ENCODE measurements at regions not wholly inside any gene's neighbourhood (a gene's known extent, or its start where the extent isn't known, plus 50 kb on each side); places are given as distances from the start of the nearest gene placed in this dataset.

DNA sequence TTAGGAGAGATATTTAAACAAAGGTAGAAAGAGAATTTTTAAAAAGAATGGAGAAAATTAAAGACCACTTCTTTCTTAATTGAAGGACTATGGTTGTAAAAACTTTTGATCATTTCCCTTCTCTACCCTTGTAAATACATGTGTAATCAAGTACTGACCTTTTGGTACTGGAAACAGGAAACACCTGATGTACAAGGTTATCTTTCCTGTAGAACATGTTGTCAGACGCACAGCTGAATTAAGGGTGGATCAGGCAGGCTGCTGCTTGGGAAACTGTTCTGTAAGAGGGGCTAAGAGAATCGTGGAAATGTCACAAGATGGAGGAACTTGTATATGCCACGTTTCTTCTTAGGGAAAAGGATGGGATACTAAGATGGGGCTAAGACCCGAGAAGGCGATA is 341.6 kb downstream of the ZNF608 start:
- H3K4me3 ChIP-seq, result no peak overlapping the region
- no peak for TF ChIP-seq POLR2A (IDR thresholded peaks at IDR 0.05)
- TF ChIP-seq, protein P1, sequence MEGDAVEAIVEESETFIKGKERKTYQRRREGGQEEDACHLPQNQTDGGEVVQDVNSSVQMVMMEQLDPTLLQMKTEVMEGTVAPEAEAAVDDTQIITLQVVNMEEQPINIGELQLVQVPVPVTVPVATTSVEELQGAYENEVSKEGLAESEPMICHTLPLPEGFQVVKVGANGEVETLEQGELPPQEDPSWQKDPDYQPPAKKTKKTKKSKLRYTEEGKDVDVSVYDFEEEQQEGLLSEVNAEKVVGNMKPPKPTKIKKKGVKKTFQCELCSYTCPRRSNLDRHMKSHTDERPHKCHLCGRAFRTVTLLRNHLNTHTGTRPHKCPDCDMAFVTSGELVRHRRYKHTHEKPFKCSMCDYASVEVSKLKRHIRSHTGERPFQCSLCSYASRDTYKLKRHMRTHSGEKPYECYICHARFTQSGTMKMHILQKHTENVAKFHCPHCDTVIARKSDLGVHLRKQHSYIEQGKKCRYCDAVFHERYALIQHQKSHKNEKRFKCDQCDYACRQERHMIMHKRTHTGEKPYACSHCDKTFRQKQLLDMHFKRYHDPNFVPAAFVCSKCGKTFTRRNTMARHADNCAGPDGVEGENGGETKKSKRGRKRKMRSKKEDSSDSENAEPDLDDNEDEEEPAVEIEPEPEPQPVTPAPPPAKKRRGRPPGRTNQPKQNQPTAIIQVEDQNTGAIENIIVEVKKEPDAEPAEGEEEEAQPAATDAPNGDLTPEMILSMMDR (IDR thresholded peaks at IDR 0.05), result no peak
- H3K27ac ChIP-seq, result peak overlapping the region in 1 of 4 donors; percentile 32
- peaks cover 0 to 6% (median 0%) of the 10 kb centered on the region in 4 donors for H3K4me1 ChIP-seq
- DNase-seq, result no peak
- no peaks in the 10 kb centered on the region for H3K9me3 ChIP-seq
- H3K36me3 ChIP-seq, result no peaks in the 10 kb centered on the region
- H3K27me3 ChIP-seq, result no peaks in the 10 kb centered on the region

DNA sequence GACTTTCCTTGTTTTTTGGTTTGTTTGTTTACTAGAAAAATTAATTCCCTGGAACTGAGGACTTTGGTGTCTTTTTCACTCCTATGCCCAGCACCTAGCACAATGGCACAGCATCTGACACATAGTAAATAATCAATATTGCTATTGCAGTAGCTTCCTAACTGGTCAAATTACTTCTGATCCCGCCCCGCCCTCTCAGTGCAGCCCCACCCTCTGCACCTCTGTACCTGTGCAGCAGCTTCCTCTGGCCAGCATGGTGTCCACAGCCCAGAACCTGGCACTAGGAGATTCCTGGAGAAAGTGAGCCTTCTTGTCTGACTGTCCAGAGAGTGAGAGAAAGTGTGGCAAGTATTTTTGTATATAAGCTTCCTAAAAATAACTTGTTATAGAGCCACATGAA is 343.2 kb downstream of the ZNF608 start:
- no peaks in the 10 kb centered on the region for H3K36me3 ChIP-seq
- peaks cover 0 to 6% (median 0%) of the 10 kb centered on the region in 4 donors for H3K4me1 ChIP-seq
- no peak overlapping the region for H3K4me3 ChIP-seq
- H3K9me3 ChIP-seq, result no peaks in the 10 kb centered on the region
- DNase-seq, result peak in 2 of 3 donors; percentile 58 to 70
- no peak for TF ChIP-seq POLR2A (IDR thresholded peaks at IDR 0.05)
- TF ChIP-seq, protein P1 (IDR thresholded peaks at IDR 0.05), result no peak
- no peaks in the 10 kb centered on the region for H3K27me3 ChIP-seq
- H3K27ac ChIP-seq, result no peak overlapping the region

DNA sequence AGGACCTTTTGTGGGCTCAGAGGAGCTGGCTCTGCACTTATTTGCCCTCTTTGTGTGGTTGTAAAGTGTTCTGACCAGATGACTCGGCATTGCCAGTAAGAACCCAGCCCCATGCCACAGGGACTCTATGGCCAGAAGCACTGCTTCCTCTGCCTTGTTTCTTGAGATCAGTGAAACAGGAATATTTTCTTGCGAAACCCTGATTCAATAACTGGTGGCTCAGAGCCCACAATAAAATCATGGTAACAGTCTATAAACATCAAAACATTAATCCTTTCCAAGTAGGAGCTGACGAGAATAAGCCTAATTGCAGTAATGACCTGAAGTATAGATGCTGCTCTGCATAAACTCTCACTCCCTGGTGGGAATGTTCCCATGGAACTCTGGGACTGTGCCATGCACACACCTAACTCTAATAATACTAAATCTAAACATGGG is 344.3 kb downstream of the ZNF608 start:
- H3K9me3 ChIP-seq, result no peaks in the 10 kb centered on the region
- peak overlapping the region in 1 of 4 donors; percentile 2 for H3K27ac ChIP-seq
- TF ChIP-seq, protein P1 (IDR thresholded peaks at IDR 0.05), result no peak
- TF ChIP-seq POLR2A (IDR thresholded peaks at IDR 0.05), result no peak

DNA sequence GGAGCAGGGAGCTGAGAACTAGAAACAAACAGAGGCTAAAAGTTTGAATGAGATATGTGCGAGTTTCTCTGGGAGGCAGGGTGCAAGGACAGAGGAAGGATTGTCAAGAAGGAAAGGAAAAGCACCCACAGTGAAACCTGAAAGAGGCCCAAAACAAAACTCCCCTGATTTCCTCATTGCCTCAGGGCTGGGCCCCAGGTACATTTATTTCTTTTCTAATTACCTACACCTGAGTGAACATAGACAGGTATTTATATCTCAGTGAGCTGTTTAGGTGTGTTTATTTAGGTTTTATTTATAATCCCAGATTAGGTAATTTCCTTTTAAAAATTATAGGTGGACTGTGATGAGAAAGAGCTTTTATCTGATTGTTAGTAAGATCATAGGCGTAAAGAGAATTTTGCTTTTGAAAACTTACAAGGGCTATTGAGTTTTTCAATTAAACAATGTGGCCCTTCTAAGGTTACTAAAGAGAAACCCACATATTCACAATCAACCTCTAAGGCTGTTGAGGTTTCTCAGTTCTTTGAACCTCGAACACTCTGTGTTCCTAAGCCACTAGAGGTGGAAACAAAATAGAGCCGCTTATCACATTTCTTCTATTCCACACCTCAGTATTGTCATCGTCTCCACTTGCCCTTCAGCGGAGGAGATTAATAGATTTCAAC is 344.8 kb downstream of the ZNF608 start:
- Histone ChIP-seq H3K27ac (peak overlapping the region in 1 of 4 donors; percentile 2), H3K4me1 (peaks cover 0 to 6% (median 0%) of the 10 kb centered on the region in 4 donors), H3K4me3 (no peak overlapping the region), H3K9me3 (no peaks in the 10 kb centered on the region), H3K36me3 (no peaks in the 10 kb centered on the region), H3K27me3 (no peaks in the 10 kb centered on the region)
- no peak for DNase-seq
- TF ChIP-seq POLR2A (IDR thresholded peaks at IDR 0.05), result no peak

More for the DNA sequence above, 344.3 kb downstream of the ZNF608 start:
- Histone ChIP-seq H3K36me3 (no peaks in the 10 kb centered on the region), H3K4me3 (no peak overlapping the region), H3K27me3 (no peaks in the 10 kb centered on the region), H3K4me1 (peaks cover 0 to 6% (median 0%) of the 10 kb centered on the region in 4 donors)
- peak in 1 of 3 donors; percentile 64 for DNase-seq

DNA sequence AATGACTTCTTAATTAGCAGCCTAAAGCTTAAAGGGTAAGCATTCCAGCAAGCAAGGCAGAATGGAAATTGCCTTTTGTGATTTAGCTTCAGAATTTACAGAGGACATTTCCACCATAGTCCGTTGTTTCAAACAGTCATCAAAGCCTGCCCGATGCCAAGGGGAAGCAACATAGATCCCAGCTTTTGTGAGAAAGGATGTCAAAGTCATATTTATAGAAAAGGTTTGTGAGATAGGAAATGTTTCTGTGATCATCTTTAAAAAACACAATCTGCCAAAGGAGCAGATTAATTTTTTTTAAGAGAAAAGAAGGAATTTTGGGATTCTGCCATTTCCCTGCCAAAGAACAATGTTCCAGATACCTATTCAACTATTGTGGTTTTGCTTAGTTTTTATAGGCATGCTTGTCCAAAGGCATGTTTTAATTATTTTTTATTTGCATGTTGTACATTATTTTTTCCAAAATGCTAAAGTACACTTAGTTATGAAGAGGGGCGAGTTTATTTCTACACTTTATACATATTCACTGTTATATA is 346.9 kb downstream of the ZNF608 start:
- DNase-seq, result no peak
- Histone ChIP-seq H3K4me1 (peaks cover 0 to 6% (median 0%) of the 10 kb centered on the region in 4 donors), H3K27ac (no peak overlapping the region), H3K9me3 (no peaks in the 10 kb centered on the region), H3K36me3 (no peaks in the 10 kb centered on the region), H3K27me3 (no peaks in the 10 kb centered on the region), H3K4me3 (no peak overlapping the region)
- TF ChIP-seq, protein P1 (IDR thresholded peaks at IDR 0.05), result no peak
- no peak for TF ChIP-seq POLR2A (IDR thresholded peaks at IDR 0.05)

DNA sequence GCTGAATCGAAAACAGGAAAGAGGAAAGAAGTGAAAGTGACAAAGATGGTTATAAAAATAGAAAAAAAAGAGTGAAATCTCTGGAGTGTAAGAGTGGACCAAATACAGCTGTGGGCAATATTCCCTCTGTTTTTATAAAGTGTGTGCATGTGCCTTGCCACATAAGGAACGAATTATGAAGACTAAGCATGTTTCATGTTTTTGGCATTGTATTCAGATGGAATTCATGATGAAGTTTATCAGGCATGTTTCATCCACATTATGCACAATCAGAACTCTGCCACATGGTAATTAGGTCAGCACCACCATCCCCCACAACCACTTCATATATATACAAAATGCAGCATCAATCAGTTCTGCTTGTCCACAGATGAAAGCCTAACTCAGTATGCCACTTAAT is 348.0 kb downstream of the ZNF608 start:
- no peaks in the 10 kb centered on the region for H3K36me3 ChIP-seq
- H3K4me3 ChIP-seq, result no peak overlapping the region
- no peaks in the 10 kb centered on the region for H3K9me3 ChIP-seq
- no peak for DNase-seq
- H3K4me1 ChIP-seq, result peaks cover 0 to 6% (median 0%) of the 10 kb centered on the region in 4 donors
- TF ChIP-seq, protein P1 (IDR thresholded peaks at IDR 0.05), result no peak
- TF ChIP-seq POLR2A (IDR thresholded peaks at IDR 0.05), result no peak
- H3K27ac ChIP-seq, result no peak overlapping the region
- no peaks in the 10 kb centered on the region for H3K27me3 ChIP-seq
